ENCODE measurements at regions not wholly inside any gene's neighbourhood (a gene's known extent, or its start where the extent isn't known, plus 50 kb on each side); places are given as distances from the start of the nearest gene placed in this dataset.

DNA sequence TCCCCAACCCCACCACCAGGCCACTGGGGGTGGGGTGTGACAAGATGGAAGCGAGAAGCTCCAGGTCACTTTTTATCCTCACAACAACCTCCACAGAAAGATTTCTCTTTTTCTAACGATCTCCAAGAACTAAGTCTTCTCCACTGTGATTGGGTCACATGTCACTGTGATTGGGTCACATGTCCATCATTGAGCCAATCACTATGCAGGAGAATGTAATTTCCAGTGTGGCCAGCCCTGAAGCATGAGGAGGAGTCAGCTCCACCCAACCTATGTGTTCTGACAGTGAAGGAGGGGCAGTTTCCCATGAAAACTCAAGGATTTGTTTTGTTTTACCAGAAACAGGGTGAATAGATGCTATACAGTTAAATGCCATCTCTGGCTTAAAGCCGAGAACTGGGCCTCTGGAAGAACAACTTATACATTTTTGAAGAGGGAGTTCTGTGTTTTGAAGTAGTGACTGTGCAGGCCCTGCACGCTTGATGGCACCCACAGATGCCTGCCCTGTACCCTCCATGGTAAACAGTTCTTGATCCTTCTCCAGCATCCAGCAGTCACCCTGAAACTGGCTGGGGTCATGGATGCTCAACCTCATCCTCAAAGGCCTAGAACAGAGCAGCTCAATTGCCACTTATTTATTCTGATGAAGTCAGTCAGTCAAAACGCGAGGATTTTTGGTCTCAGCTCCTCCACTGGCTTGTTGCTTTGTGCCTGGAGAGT, 180.4 kb upstream of the BMP4 start:
- no peak for TF ChIP-seq POLR2A (IDR thresholded peaks at IDR 0.05)
- TF ChIP-seq, protein P1, sequence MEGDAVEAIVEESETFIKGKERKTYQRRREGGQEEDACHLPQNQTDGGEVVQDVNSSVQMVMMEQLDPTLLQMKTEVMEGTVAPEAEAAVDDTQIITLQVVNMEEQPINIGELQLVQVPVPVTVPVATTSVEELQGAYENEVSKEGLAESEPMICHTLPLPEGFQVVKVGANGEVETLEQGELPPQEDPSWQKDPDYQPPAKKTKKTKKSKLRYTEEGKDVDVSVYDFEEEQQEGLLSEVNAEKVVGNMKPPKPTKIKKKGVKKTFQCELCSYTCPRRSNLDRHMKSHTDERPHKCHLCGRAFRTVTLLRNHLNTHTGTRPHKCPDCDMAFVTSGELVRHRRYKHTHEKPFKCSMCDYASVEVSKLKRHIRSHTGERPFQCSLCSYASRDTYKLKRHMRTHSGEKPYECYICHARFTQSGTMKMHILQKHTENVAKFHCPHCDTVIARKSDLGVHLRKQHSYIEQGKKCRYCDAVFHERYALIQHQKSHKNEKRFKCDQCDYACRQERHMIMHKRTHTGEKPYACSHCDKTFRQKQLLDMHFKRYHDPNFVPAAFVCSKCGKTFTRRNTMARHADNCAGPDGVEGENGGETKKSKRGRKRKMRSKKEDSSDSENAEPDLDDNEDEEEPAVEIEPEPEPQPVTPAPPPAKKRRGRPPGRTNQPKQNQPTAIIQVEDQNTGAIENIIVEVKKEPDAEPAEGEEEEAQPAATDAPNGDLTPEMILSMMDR (IDR thresholded peaks at IDR 0.05), result no peak
